Renal pelvis (tissue), 1 donor: ENCODE measurements at regions not wholly inside any gene's neighbourhood (a gene's known extent, or its start where the extent isn't known, plus 50 kb on each side); places are given as distances from the start of the nearest gene placed in this dataset.

Experiments used
- DNase-seq: peaks from one replicate; pipeline ENCODE4 v3.0.0-alpha.2; 2013

GRCh38 chr4:30783751-30784150, 63.6 kb downstream of the PCDH7 start:
- no peak for DNase-seq

GRCh38 chr4:30789219-30789671, 69.1 kb downstream of the PCDH7 start:
- peak; percentile 62 for DNase-seq

GRCh38 chr4:30790123-30790522, 70.0 kb downstream of the PCDH7 start:
- DNase-seq: no peak

DNA sequence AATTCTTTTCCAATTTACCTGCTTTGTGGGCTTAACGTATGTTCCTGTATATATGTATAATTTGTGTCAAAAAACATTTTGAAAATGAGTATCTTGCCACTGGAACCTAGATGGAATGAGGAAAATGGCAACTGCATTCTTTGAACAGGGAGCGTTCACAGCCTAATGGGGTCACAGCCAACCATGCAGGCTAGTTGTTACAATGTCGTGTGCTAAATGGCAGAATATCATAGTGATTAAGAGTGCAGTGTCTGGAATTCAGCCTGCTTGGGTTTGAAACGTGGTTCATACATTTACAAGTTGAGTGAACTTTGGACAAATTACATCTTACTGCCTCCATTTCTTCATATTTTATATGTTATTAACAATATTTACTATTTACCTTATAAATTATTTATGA, 70.8 kb downstream of the PCDH7 start:
- DNase-seq: no peak

- no peak for DNase-seq
Observed at GRCh38 chr4:30792601-30793000, 72.4 kb downstream of the PCDH7 start.

GRCh38 chr4:30801876-30802275, 81.7 kb downstream of the PCDH7 start:
- DNase-seq: no peak

DNA sequence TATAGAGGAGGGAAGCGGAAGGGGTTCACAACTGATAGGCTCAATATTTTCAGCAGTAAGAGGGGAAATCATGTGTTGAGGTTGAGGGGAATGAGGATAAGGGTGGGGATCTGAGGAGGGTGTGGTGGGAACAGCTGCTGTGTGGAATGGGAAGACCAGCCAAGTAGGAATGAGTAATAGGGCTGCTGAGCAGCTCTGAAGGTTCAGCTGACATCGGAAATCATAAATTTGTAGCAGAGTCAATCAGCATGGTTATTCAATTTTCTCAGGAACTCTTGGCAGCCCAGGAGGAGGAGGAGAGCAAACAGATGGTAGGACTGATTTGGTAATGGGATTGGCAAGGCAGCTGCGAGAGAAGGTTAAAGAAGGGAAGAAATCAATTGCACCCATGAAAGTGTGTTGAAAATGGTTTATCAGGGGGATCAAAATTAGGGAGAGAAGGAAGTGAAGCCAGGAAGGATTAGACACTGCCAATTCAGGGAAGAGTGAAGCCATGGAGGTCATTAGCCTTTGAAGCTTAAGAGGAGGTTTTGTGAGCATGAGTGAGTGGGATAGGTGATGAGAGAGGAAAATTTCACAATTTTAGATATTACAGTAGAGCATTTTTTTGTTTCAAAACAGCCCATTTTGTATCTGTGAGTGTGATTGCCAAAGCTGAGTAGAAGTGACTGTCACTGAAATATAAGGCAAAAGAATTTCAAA, 82.6 kb downstream of the PCDH7 start:
- no peak for DNase-seq

DNA sequence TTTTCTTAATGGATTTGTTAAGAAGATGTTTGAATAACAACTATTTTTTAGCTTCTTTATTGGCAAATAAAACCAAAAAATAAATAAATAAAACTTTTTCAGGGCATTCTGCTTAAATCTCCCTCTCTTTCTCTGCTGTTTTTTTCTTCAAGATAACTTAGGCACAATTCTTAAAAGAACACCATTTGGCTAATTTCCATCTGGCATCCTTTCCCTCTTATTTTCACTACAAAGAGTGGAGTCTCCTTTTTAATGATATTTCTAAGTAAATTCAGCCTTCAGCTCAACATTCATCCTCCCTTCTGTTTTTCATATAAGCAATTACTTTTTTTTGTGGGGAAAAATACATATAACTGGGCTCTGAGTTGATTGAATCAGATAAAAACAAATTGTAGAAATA, 88.1 kb downstream of the PCDH7 start:
- no peak for DNase-seq

- no peak for DNase-seq
Observed at GRCh38 chr4:30811296-30811695, 91.1 kb downstream of the PCDH7 start.

DNA sequence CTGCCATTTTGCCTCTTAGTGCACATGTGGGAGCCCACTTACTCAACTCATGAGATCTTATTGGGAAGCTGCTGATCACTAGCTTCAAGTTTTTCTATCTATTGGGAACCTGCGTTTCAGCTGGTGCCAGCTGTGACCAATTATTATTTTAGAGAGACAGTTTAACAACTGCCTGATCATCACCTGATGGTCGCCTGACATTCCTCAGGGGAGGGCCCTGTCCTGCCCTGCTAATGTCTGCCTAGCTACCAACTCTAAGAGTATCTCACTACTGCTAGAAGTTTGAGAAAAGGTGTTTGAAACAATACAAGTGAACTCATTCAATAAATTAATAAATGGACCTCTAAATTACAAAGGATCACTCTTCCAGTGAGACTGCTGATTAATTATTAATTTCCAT, 95.5 kb downstream of the PCDH7 start:
- DNase-seq: no peak

DNA sequence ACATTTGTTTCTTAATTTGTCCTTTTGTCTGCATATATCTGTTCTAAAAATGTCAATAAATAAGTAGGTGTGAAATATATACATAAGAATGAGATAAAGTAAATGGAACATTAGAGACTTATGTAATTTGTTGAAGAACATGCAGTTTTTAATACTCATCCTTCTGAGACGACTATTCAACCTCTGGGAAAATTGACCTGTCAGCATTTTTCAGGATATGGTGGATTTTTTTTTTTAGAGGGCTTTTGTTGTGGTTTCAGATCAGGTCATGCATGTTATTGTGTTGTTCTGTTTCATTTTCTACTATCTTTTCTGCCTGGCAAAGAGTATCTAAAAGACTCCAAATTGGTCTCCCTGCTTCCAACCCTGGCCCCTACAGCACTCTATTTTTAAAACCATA, 97.3 kb downstream of the PCDH7 start:
- no peak for DNase-seq

DNA sequence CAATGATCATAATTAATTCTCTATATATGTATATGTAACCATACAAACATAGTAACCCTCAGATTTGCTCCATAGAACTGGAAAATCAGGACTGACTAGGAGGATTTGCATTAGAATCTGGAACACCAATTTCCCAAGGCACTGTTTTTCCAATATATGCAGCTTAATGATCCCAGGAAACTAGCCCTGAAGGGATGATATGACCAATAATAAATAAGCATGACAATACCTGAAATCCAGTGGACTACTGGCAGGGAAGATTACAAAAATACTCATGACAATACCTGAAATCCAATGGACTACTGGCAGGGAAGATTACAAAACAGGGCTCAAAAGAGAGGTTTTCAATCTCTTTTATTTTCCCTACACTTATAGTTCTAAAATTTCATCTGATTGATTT, 98.4 kb downstream of the PCDH7 start:
- no peak for DNase-seq

DNA sequence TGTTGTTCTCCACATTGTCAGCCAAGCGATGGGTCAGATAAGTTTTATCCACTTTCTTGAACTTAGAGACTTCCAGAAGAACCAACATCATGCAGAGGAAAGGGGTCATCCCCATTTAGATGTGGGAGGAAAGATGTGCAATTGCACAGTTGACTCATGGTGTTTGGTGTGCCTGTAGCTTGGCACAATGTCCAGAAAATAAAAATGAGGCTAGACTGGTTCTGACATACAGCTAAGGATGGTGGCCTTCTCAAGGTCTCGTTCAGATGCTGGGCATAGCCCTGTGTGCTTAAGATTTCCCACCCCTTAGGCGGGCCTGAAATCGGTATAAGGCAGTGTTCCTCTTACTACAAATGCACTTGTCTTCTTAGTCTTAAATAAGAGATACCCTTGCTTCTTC, 101.1 kb downstream of the PCDH7 start:
- DNase-seq: no peak

DNA sequence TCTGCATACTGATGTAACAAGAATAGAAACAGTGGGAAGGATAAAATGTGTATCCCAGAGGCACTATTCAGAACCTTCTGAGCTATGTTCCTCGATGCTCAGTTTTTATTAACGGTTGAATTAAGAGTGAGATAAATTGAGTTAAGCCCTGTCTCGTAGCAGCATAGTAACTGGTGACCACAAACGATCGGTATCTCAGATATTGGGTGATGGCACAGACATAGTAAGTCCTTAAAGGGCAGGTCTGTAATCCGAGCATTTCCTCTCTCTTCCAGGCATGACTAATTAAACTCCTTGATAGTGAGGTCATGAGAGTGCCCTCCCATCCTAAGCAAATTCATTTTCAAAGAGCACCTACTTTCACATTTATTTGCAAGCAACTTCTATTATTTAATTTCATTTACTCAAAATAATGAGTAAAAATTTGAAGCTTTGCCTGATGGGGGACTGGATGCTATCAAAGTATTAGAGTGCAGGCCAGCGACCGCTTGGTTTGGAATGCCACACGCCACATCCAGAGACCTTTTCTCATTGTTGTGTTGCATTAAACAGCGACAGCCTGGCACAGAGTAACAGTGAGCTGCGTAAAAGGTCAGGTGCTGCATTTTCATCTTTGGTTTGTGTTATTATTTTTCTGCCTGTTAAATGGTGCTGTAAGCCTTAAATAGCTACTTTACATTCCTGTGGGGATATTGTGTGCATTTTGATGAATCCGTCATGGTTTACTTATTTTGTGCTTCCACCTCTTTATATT, 101.9 kb downstream of the PCDH7 start:
- no peak for DNase-seq

DNA sequence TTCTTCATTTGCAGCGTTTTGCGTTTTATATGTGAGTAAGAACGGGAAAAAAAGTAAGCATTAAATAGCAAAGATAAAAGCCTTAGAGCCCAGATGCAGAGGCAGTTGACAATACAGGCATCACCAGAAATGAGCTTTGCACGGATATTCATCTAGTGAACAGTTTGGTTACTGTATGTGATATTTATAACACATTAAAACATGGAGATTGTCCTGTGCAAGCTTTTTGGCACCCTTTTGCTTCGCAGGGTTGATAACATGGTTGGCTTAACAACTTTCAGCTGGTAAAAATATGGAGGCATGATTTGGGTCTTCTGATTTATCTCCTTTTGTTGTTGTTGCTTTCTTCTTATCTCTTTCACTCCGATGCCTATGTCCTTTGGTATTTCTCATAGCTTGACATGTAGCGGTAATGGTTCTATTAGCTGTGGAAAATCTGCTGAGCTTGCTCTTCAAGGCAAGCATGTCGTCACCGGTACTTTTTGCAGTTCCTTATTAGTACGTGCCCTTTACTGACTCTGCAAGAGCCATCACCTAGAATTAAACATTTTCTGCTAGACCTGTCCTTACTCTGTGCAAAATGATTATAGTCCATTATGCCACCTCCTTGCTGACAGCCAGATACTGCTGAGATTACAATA, 102.9 kb downstream of the PCDH7 start:
- no peak for DNase-seq

- DNase-seq: no peak
Observed at GRCh38 chr4:30825008-30825770, 105.0 kb downstream of the PCDH7 start.

DNA sequence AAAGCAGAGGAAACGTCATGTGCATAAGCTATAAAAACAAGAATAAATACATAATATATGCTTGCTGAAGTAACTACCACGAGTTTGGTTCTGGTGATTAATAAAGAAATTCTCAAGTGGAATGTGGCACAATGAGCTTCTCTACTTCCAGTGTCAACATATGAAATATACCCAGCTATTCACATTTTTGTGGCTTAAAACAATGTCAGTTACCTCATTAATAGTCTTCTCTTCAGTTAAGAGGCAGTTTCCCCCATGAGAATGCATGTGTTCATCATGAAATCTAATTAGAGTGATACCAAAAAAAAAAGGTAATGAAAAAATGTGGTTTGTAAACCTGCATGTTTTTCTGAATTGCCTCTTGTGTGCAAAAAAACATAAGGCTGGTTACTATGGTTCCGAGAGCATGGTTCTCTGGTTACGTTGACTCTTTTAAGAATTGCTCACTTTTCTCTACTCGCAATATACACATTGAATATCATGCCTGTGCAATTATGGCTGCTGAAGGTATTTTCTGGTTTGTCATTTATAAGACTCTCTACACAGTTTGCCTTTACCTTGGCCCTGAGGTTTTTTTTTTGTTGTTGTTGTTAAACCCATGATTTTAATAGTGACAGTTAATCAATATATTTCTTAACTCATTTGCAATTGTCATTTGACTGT, 108.2 kb downstream of the PCDH7 start:
- no peak for DNase-seq

DNA sequence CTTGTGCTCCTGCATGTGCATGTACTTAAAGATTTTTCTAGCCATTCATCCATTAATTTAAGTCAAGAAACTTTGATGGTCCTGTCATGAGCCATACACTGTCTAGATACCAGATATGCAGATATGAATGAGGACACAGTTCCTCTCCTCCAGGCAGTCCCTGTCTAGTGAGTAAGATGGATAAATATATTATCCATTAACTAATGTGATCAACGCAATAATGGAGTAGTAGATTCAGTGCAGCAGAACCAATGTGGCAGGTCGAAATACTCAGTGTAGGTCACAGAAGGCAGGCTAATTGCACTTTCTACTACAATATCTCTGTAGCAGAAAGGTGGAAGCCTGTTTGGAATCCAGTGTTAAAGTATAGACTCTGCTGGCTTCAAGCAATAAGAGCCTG, 112.5 kb downstream of the PCDH7 start:
- DNase-seq: no peak

DNA sequence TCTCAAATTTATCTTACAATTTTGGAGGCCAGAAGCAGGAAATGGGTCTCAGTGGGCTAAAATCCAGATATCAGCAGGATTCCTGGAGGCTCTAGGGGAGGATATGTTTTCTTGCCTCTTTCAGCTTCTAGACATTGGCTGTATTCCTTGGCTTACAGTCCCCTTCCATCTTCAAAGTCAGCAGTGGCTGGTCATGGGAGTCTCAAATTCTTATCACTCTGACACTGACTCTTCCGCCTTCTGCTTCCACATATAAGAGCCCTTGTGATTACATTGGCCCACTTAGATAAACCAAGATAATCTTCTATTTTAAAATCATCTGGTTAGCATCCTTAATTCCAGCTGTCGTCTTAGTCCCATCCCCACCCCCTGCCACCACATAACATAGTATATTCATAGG, 113.0 kb downstream of the PCDH7 start:
- DNase-seq: no peak

DNA sequence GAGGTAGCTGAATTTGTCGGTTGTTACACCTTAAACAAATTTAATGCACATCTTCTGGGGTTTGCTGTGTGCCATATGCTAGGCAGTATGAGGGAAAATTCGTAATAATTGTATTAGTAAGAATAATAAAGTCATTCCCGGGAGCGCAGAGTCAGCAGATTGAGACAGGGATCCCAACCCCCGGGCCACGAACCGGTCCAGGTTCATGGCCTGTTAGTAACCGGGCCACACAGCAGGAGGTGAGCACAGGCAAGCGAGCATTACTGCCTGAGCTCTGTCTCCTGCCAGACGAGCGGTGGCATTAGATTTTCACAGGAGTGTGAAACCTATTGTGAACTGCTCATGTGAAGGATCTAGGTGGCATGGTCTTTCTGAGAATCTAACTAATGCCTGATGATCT, 114.9 kb downstream of the PCDH7 start:
- DNase-seq: no peak

DNA sequence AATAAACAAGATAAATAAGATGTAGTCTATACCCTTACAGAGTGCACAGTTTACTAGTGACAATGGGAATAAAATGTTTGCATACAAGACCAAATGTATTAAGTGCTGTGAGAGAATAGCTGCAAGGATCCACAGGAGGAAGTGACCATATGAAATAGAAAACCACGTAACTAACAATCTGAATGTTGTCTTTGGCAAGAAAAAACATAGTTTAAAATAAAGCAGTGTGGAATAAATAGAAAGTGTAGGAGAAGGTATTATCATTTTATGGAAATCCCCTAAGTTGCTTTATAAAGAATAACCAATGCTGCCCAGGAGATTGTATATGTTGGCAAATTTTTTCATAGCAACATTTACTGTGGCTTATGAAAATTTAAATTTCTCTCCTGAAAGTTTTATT, 116.1 kb downstream of the PCDH7 start:
- no peak for DNase-seq

- DNase-seq: peak; percentile 67
Observed at GRCh38 chr4:30837131-30837539, 117.0 kb downstream of the PCDH7 start.
